HG03108 (cell line): ENCODE measurements at regions not wholly inside any gene's neighbourhood (a gene's known extent, or its start where the extent isn't known, plus 50 kb on each side); places are given as distances from the start of the nearest gene placed in this dataset.

Experiments used
- ATAC-seq: cut with Tn5 transposase; IDR thresholded peaks from one replicate; pipeline ENCODE4 v1.9.1; 2021; ENCODE audit warnings: moderate library complexity; ENCODE audit not compliant: unreplicated experiment

DNA sequence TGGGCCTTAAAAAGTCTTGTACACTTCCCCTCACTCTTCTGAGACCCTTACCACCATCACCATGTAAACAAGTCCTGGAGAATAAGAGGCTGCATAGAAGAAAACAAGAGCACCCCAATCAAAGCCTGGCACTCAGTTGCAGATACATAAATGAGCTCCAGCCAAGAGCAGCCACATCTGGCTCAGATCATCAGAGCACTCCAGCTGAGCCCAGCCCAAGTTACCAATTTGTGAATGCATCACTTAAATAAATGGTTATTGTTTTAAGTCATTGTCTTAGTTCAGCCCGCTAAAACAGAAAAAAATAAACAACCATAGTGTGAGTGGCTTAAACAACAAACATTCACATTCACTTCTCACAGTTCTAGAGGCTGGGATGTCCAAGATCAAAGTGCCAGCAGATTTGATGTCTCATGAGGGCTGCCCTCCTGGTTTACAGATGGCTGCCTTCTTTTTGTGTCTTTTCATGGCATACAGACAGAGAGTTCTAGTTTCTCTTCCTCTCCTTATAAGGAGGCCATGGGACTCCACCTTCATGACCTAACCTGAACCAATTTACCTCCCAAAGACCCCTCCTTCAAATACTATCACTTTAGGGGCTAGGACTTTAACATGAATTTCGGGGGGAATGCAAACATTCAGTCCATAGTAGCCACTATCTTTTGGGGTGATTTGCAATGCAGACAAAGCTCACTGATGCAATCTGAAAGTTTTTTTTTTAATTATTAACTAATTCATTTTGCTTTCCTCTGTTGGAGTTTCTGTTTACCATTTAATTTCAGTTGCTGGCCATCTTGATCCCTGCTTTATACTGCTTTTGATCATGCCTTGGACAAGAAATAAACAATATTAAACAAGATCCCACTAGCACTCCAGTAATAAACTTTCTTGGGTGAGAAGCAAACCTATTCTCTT is 187.5 kb upstream of the ACVR2A start:
- peak; percentile 57 for ATAC-seq

DNA sequence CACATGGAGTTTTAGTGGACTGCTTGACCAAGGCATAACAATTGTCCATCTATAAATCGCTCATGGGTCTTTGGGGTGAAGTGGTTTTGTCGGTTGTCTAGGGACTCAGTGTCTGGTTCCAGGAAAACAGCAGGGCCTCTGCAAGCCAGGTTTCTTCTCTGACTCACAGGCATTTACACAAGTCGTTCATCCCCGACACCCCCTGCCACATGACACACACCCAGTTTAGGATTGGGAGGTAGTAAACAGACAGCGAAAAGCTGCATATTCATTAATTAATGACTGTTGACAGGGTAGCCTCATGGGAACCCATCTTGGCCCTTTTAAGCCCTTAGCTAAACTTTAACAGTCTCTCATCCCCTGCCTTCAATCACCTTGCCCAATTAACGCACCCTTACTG is 194.8 kb upstream of the ACVR2A start:
- ATAC-seq: no peak

- no peak for ATAC-seq
Measured at GRCh38 chr2:147649286-147649685, 195.5 kb upstream of the ACVR2A start.

- no peak for ATAC-seq
Measured at GRCh38 chr2:147648471-147648870, 196.4 kb upstream of the ACVR2A start.

GRCh38 chr2:147647816-147648215 is 197.0 kb upstream of the ACVR2A start:
- ATAC-seq: no peak

DNA sequence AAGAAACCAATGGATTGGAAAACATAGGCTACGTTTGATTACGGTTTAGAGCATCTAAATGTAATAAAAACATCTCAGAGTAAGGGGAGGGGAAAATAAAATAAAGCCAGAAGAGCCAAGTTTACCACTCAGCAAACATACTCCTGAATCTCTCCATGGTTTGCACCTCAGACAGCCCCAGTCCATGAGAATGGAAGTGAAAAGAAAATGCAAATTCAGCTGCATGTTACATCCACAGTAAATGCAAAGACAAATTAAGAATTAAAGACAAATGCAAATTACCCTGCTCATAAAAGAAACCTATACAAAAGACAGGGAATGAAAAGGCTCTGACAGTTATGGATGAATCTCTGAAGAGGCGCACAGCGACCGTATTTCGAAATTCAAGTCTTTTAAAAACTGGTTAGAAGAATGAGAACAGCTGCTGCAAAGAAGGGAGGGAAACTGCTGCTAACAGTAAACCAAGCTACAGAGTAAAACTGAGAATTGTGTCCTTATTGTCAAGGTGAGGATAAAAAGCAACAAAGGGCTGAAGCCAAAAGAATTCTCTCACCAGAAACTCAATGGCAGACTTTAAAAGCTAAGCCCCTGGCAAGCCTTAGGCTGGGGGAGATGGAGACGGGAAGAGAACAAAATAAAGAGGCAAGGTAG is 197.9 kb upstream of the ACVR2A start:
- no peak for ATAC-seq

DNA sequence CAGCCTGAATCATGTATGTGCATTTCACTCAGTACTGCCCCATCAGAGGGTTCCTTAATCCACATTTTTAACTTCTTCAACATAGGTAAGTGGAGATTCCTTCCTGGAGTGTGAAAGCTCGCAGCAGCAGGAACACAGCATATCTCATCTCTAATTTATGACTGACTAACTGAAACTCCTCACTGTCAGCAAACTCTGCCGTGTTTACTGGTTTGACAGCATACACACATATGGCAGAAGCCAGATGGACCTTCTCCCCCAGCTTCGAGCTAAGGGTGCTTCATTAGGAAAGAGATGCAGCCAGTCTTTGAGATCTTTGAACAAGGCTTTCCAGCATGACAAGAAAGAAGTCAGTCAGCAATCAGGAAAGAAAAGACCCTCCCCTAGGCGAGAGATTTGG is 200.3 kb upstream of the ACVR2A start:
- ATAC-seq: no peak

DNA sequence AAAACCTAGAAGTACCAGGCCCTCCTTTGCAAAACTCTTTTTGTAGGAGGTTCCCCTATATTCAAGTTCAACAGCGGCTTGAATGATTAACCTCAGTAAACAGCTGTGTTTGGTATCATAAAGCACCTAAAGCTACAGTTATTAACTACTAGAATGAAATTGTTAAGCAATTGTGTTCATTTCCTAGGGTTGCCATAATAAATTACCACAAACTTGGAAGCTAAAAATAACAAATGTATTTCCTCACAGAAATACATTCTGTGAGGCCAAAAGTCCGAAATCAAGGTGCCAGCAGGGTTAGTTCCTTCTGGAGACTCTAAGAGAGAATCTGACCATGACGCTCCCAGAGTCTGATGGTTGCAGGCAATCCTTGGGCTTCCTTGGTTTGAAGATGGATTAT is 202.1 kb upstream of the ACVR2A start:
- ATAC-seq: no peak

DNA sequence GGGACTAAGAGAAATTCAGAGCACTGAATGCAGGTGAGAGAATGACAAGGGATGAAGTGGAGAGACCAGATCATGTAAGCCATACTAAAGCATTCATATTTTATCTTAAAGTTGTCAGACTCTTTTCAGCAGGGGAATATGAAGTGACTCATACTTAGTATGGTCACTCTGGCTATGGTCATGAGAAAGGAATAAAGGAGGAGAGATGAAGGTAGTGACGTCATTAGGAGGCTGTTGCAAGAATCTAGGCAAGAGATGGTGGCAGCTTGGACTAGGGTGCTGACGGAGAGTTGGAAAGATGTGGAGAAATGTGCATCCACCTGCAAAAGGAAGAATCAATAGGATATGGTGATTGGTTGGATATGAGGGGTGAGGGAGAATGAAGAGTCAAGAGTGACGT is 203.2 kb upstream of the ACVR2A start:
- ATAC-seq: no peak

GRCh38 chr2:147639891-147640290 is 204.9 kb upstream of the ACVR2A start:
- peak; percentile 82 for ATAC-seq

- ATAC-seq: no peak
Measured at GRCh38 chr2:147639386-147639785, 205.4 kb upstream of the ACVR2A start.

- ATAC-seq: no peak
Measured at GRCh38 chr2:147636886-147637285, 207.9 kb upstream of the ACVR2A start.

- no peak for ATAC-seq
Measured at GRCh38 chr2:147636238-147636882, 208.5 kb upstream of the ACVR2A start.

DNA sequence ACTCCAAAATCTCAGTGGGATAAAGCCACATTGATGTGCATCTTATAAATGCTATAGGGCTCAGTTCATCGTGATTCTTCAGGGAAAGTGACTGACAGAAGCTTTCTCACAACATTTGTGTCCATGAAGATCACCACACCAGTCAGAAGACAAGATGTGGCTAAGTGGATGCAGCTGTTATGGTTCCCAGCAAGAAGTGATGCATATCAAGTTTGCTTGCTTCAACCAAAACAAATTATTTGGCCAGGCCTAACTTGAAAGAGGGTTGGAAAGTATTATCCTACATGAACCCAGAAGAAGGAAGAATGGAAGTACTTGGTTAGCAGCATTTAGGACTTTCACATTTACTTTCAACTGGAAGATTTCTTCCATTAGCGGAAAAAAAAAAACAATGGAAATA is 210.0 kb upstream of the ACVR2A start:
- ATAC-seq: no peak

DNA sequence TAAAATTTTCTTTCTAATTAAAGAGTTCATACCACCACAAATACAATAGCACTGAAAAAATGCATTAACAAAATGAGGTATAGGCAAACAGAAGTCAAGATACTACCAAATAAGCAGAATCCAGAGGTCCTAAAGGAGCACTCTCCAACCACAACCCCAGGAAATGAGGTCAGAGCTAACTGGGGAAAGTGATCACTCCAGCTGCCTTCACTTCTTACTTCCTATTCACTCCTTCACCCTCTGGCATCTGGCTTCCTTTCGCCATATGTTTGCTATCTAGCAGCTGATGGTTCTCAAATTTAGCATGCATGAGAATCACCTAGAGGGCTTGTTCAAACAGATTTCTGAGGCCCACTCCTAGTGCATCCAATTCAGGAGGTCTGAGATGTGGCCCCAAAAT is 212.6 kb upstream of the ACVR2A start:
- no peak for ATAC-seq

DNA sequence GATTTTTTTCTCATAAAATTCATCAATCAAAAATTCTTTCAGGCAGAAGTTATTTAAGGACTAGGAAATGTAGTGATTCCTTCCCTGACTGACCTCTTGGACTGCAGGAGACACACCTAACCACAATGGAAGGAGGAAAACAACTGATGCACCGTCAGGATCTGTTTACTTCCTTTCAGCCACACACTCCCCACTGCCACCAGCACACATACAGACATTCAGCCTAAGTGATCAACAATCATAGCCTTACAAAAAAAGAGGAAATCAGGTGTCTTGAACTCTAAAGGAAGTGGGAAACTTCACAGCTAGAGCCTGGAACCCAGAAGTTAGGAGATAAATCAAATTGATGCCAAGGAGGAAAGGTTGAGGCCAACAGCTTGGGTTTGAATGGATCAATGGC is 213.5 kb upstream of the ACVR2A start:
- no peak for ATAC-seq

DNA sequence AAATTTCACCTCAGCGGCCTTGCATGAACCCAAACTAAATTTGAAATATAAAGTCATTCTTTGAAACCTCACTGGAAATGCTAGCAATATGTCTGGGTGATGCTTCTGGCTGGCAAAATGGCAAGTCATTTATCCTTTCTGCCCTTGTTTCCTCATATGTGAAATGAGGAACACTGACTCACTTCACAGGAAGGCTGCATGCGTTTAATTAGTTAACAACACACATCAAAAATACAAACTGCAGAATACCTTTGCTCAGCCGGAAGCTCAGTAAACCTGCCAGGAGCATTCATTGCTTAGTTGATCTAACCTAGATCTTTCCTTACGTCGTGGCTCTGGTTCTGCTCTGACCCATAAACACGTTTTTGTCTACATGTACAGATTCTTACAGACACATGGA is 214.2 kb upstream of the ACVR2A start:
- ATAC-seq: no peak

DNA sequence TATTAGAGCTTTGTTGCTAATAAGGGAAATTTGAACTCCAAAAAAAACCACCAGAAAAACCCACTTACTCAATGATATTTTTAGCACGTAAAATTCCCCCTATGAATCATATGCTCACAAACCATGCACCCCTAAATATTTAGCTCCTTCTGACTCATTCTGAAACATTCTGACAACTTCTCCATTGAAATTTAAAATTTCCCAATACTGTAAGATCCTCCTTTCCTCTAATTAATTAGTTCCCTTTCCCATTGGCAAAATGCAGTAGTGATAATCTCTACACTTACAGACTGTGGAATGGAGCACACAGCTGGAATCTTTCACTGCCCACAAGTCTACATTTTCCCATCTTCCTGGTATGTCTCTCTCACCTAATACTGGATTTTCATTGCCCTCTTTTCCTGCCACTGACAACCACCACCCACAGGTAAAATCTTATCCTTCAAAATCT is 215.8 kb upstream of the ACVR2A start:
- no peak for ATAC-seq

DNA sequence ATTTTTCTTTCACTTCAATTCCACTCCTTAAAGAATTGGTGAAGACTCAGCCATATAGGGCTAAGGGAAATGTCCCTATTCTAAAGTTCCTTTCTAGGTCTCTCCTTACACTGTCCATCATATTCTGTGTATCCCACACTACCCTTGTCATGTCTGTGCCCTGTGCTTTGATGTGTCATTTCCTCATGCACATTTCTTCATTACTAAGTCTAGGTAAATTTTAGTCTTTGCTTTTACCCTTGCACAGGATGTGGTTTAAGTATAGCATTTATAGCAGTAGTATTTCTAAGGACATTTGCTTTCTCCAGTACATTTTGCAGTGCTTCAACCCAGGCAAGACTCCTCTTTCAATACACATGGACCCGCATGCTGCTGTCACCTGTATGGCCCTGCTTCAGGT is 221.5 kb upstream of the ACVR2A start:
- peak; percentile 98 for ATAC-seq

- ATAC-seq: no peak
Measured at GRCh38 chr2:147621656-147622197, 223.1 kb upstream of the ACVR2A start.

GRCh38 chr2:147619808-147620207 is 225.0 kb upstream of the ACVR2A start:
- no peak for ATAC-seq

- ATAC-seq: no peak
Measured at GRCh38 chr2:147615726-147616125, 229.1 kb upstream of the ACVR2A start.
